Smooth muscle cell (in vitro differentiated cells): ENCODE measurements at regions not wholly inside any gene's neighbourhood (a gene's known extent, or its start where the extent isn't known, plus 50 kb on each side); places are given as distances from the start of the nearest gene placed in this dataset.

Experiments
- DNase-seq: peaks from one replicate; lab custom pipeline; 2025; ENCODE audit not compliant: unreplicated experiment; lab: John Stamatoyannopoulos, UW
- H2AFZ ChIP-seq: fragments of 200-600 bp; sonication (generic); 2 replicates; pipeline ENCODE4 v1.6.0; 2016; ENCODE audit warnings: antibody characterized with exemption, low read depth, mild to moderate bottlenecking
- H3F3A ChIP-seq: fragments of 200-600 bp; sonication (generic); 2 replicates; pipeline ENCODE4 v1.6.0; 2017; ENCODE audit warnings: antibody characterized with exemption, low read depth
- H3K27ac ChIP-seq: fragments of 200-600 bp; sonication (generic); 2 replicates; pipeline ENCODE4 v1.5.1; 2016; ENCODE audit warnings: low read depth, mild to moderate bottlenecking
- H3K27me3 ChIP-seq: fragments of 200-600 bp; sonication (generic); 2 replicates; pipeline ENCODE4 v1.6.1; 2016; ENCODE audit warnings: low read depth, mild to moderate bottlenecking
- H3K36me3 ChIP-seq: fragments of 200-600 bp; sonication (generic); 2 replicates; pipeline ENCODE4 v1.5.1; 2016; ENCODE audit warnings: low read depth
- H3K4me1 ChIP-seq: fragments of 200-600 bp; sonication (generic); 2 replicates; pipeline ENCODE4 v1.5.1; 2016; ENCODE audit warnings: low read depth
- H3K4me2 ChIP-seq: fragments of 200-600 bp; sonication (generic); 2 replicates; pipeline ENCODE4 v1.6.0; 2016; ENCODE audit warnings: mild to moderate bottlenecking
- H3K4me3 ChIP-seq: fragments of 200-600 bp; sonication (generic); 2 replicates; pipeline ENCODE4 v1.5.1; 2016; ENCODE audit warnings: mild to moderate bottlenecking
- H3K79me2 ChIP-seq: fragments of 200-600 bp; sonication (generic); 2 replicates; pipeline ENCODE4 v1.6.0; 2016; ENCODE audit warnings: low read depth, mild to moderate bottlenecking
- H3K9ac ChIP-seq: fragments of 200-600 bp; sonication (generic); 2 replicates; pipeline ENCODE4 v1.6.0; 2016; ENCODE audit warnings: low read depth
- H3K9me3 ChIP-seq: fragments of 200-600 bp; sonication (generic); replicated peaks from 2 replicates; pipeline ENCODE4 v1.5.1; 2016; ENCODE audit warnings: low read depth
- H4K20me1 ChIP-seq: fragments of 200-600 bp; sonication (generic); 2 replicates; pipeline ENCODE4 v1.6.0; 2016; ENCODE audit warnings: low read depth
- WGBS: methylation state at CpG from one replicate; pipeline ENCODE4 v1.1.7; 2016; ENCODE audit warnings: low lambda C conversion rate; 5-methylcytosine and 5-hydroxymethylcytosine counted together
- TF ChIP-seq, protein P1 (sequence below): fragments of 200-600 bp; sonication (generic); IDR thresholded peaks from 2 replicates; pipeline ENCODE4 v1.5.1; 2017; ENCODE audit warnings: borderline replicate concordance, mild to moderate bottlenecking, antibody characterized with exemption; ENCODE audit not compliant: insufficient read depth, poor library complexity, severe bottlenecking

DNA sequence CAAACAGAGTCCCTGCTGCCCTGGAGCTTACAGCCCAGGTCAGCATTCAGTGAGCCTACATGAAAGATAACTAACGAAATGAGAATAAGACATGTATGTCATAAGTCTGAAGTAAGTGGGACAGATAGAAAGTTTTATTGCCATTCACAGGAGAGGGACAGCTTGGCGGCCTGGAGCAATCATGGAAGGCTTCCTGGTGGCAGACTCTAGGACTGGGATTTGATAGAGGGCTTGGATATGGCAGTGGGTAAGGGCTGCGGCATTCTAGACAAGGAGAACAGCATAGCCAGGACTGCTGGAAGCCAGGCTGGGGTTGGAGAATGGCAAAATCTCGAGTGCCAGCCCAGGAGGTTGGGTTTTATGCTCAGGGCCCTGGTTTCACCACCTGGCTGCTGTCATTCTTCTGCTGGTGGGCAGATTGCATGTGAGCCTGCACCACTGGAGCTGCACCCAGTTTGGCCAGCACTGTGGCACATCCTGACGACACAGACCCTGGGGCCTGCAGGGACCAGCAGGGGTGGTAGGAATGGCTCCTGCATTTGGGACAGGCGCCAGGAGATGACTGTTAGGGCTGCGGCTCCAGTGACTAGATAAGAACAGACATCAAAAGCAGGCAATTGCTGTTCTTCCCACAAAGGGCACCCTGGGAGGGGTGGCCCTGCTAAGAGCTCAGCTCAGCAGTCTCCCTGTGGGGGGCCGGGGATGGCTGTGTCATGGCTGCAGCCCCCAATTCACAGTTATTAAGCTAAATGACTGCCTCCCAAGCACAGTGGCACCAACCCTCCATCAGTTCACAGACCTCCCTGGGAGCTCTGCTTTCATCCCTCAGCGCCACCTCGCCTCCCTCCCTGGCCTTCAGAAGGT lies 161.1 kb downstream of the RPS24 start:
- Histone ChIP-seq H3K27me3 (no peaks in the 10 kb centered on the region), H3K4me3 (no peak overlapping the region), H3K9ac (peak overlapping the region; percentile 15), H2AFZ (no peak overlapping the region), H4K20me1 (no peaks in the 10 kb centered on the region), H3K36me3 (no peaks in the 10 kb centered on the region), H3F3A (peaks cover 19% of the 10 kb centered on the region), H3K4me2 (peak overlapping the region; percentile 66), H3K4me1 (peaks cover 19% of the 10 kb centered on the region), H3K79me2 (no peaks in the 10 kb centered on the region), H3K27ac (peak overlapping the region; percentile 86), H3K9me3 (no peaks in the 10 kb centered on the region)
- 57% methylated on average over 10 of the region's 10 CpGs for WGBS
- TF ChIP-seq, protein P1, sequence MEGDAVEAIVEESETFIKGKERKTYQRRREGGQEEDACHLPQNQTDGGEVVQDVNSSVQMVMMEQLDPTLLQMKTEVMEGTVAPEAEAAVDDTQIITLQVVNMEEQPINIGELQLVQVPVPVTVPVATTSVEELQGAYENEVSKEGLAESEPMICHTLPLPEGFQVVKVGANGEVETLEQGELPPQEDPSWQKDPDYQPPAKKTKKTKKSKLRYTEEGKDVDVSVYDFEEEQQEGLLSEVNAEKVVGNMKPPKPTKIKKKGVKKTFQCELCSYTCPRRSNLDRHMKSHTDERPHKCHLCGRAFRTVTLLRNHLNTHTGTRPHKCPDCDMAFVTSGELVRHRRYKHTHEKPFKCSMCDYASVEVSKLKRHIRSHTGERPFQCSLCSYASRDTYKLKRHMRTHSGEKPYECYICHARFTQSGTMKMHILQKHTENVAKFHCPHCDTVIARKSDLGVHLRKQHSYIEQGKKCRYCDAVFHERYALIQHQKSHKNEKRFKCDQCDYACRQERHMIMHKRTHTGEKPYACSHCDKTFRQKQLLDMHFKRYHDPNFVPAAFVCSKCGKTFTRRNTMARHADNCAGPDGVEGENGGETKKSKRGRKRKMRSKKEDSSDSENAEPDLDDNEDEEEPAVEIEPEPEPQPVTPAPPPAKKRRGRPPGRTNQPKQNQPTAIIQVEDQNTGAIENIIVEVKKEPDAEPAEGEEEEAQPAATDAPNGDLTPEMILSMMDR, result no peak
- no peak for DNase-seq

DNA sequence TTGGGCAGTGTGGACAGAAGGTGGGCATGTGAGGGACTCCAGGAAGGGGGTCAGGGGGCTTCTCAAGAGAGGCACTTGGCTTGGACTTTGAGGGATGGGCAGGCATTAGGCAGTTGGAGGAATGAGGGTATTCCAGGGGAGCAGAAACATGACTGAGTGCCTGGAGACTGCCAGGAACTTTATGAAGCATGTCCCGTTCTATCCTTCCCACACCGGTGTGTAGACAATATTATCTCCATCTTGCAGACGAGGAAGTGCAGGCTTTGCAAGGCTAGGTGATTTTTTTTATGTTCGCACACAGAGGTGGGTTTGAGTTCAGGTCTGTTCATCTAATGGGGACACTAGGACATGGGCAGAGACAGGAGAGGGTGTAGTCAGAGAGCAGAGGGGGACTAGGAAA lies 162.7 kb downstream of the RPS24 start:
- peak overlapping the region; percentile 66 for H3K4me2 ChIP-seq
- no peaks in the 10 kb centered on the region for H3K9me3 ChIP-seq
- H3K79me2 ChIP-seq, result no peaks in the 10 kb centered on the region
- no peak for DNase-seq
- H3K36me3 ChIP-seq, result no peaks in the 10 kb centered on the region
- H3K9ac ChIP-seq, result no peak overlapping the region
- H2AFZ ChIP-seq, result no peak overlapping the region
- H3K27ac ChIP-seq, result peak overlapping the region; percentile 86
- H3F3A ChIP-seq, result peaks cover 19% of the 10 kb centered on the region
- TF ChIP-seq, protein P1, result no peak
- peaks cover 19% of the 10 kb centered on the region for H3K4me1 ChIP-seq
- WGBS, result 57% methylated on average over 4 of the region's 4 CpGs
- H4K20me1 ChIP-seq, result no peaks in the 10 kb centered on the region
- no peak overlapping the region for H3K4me3 ChIP-seq
- no peaks in the 10 kb centered on the region for H3K27me3 ChIP-seq

DNA sequence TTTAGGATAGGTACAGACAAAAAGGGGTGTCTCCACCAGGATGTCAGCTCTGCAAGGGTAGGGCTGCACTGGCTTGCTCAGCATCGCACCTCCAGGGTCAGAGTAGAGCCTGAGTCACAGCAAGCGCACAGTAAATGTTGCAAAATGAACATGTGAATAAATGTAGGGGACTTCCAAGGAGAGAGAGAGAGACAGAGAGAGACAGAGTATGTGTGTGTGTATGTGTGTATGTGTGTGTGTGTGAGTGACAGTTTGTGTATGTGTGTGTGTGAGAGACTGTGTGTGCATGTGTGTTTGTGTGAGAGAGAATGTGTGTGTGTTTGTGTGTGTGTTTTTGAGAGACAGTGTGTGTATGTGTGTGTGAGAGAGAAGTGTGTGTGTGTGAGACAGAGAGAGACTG lies 163.3 kb downstream of the RPS24 start:
- Histone ChIP-seq H2AFZ (no peak overlapping the region), H3K4me1 (peaks cover 19% of the 10 kb centered on the region), H3K36me3 (no peaks in the 10 kb centered on the region), H3F3A (peaks cover 19% of the 10 kb centered on the region), H4K20me1 (no peaks in the 10 kb centered on the region), H3K4me3 (no peak overlapping the region), H3K9ac (no peak overlapping the region), H3K9me3 (no peaks in the 10 kb centered on the region), H3K27ac (peak overlapping the region; percentile 5), H3K27me3 (no peaks in the 10 kb centered on the region), H3K4me2 (no peak overlapping the region), H3K79me2 (no peaks in the 10 kb centered on the region)
- DNase-seq, result no peak
- WGBS, result 50% methylated on average over 2 of the region's 2 CpGs
- TF ChIP-seq, protein P1, result no peak
